MCF 10A (cell line): ENCODE measurements at regions not wholly inside any gene's neighbourhood (a gene's known extent, or its start where the extent isn't known, plus 50 kb on each side); places are given as distances from the start of the nearest gene placed in this dataset.

Experiments
- BruUV-seq: library from RNA; stranded (reverse); fragments of 400-500 nt; replicated peaks from 2 replicates; lab custom pipeline; 2021; lab: Mats Ljungman, UMichigan
- CTCF ChIA-PET: fragments of 300-600 bp; sonication (Branson Sonifier 250); formaldehyde crosslinking; extraction: SDS; loops from one replicate; lab custom pipeline; 2021; ENCODE audit warnings: antibody characterized with exemption, inconsistent platforms; lab: Yijun Ruan, JAX
- POLR2A ChIA-PET: fragments of 300-600, 350-650 bp; sonication (Branson Sonifier 250); formaldehyde crosslinking; extraction: SDS; loops from one replicate; lab custom pipeline; 2020; ENCODE audit warnings: antibody characterized with exemption, inconsistent platforms; lab: Yijun Ruan, JAX
- DNase-seq: peaks from one replicate; pipeline ENCODE4 v3.0.0-alpha.2; 2018; ENCODE audit not compliant: unreplicated experiment
- H3K27ac Mint-ChIP-seq: one replicate; pipeline ENCODE4 v1.8.0; 2022; ENCODE audit warnings: mild to moderate bottlenecking, low read depth, mixed read lengths; ENCODE audit not compliant: unreplicated experiment
- H3K27me3 Mint-ChIP-seq: one replicate; pipeline ENCODE4 v1.8.0; 2022; ENCODE audit warnings: mixed read lengths; ENCODE audit not compliant: insufficient read depth, unreplicated experiment
- H3K36me3 Mint-ChIP-seq: one replicate; pipeline ENCODE4 v1.8.0; 2022; ENCODE audit warnings: mild to moderate bottlenecking, moderate library complexity, mixed read lengths; ENCODE audit not compliant: insufficient read depth, unreplicated experiment
- H3K4me1 Mint-ChIP-seq: one replicate; pipeline ENCODE4 v1.8.0; 2022; ENCODE audit warnings: mixed read lengths; ENCODE audit not compliant: insufficient read depth, unreplicated experiment
- H3K4me3 Mint-ChIP-seq: one replicate; pipeline ENCODE4 v1.8.0; 2022; ENCODE audit warnings: mild to moderate bottlenecking, moderate library complexity, mixed read lengths; ENCODE audit not compliant: unreplicated experiment
- H3K9me3 Mint-ChIP-seq: one replicate; pipeline ENCODE4 v1.8.0; 2022; ENCODE audit warnings: mixed read lengths; ENCODE audit not compliant: unreplicated experiment
- CTCF ChIP-seq: fragments of 200-600 bp; IDR thresholded peaks from one replicate; pipeline ENCODE4 v1.8.0; 2022; ENCODE audit warnings: antibody characterized with exemption, mild to moderate bottlenecking; ENCODE audit not compliant: unreplicated experiment
- intact Hi-C: fragments of 100-400 bp; cut with micrococcal nuclease; formaldehyde crosslinking; loops from 2 replicates; pipeline ENCODE4 v1.14.1; 2022

GRCh38 chr2:158015428-158016076 lies 86.1 kb upstream of the UPP2 start:
- BruUV-seq = no TSS peak
- Mint-ChIP-seq H3K27me3 (no peaks in the 10 kb centered on the region), H3K27ac (no peak overlapping the region), H3K4me3 (no peak overlapping the region), H3K4me1 (peaks cover under 1% of the 10 kb centered on the region), H3K36me3 (no peaks in the 10 kb centered on the region), H3K9me3 (no peaks in the 10 kb centered on the region)
- intact Hi-C loops = loop anchor here (10.0 kb wide), 1 partner anchor 391 kb away; the partner anchor contains the start of gene ACVR1C
- ChIA-PET POLR2A (no interaction called here), CTCF (interaction anchor here (0.6 to 3.7 kb wide), 4 partner anchors 9 to 739 kb away, joined by 3 to 28 read pairs (median 6); no protein-coding TSS in a partner anchor)
- DNase-seq = no peak
- TF ChIP-seq CTCF = no peak

GRCh38 chr2:158013891-158014290 lies 87.8 kb upstream of the UPP2 start:
- no TSS peak for BruUV-seq
- TF ChIP-seq CTCF = no peak
- Mint-ChIP-seq H3K4me3 (no peak overlapping the region), H3K9me3 (no peaks in the 10 kb centered on the region), H3K4me1 (peaks cover 6% of the 10 kb centered on the region), H3K27ac (no peak overlapping the region), H3K27me3 (no peaks in the 10 kb centered on the region), H3K36me3 (no peaks in the 10 kb centered on the region)
- POLR2A ChIA-PET = no interaction called here
- CTCF ChIA-PET = interaction anchor here (0.6 to 3.7 kb wide), 9 partner anchors 10 to 741 kb away, joined by 3 to 28 read pairs (median 4); no protein-coding TSS in a partner anchor
- no peak for DNase-seq
- intact Hi-C loops = loop anchor here (5.0 to 10.0 kb wide), 2 partner anchors 137 to 389 kb away; partner anchors contain the start of genes ACVR1 and ACVR1C

GRCh38 chr2:158011055-158011771 lies 90.5 kb upstream of the UPP2 start:
- intact Hi-C loops = loop anchor here (2.0 to 10.0 kb wide), 3 partner anchors 134 to 386 kb away; partner anchors contain the start of genes ACVR1 and ACVR1C
- BruUV-seq = no TSS peak
- DNase-seq = peak; percentile 80
- POLR2A ChIA-PET = interaction anchor here (0.6 to 1.3 kb wide), 4 partner anchors 74 to 227 kb away, joined by 3 to 7 read pairs (median 5); partner anchors contain the start of gene ACVR1
- Mint-ChIP-seq H3K27me3 (no peaks in the 10 kb centered on the region), H3K36me3 (no peaks in the 10 kb centered on the region), H3K4me1 (peaks cover 6% of the 10 kb centered on the region), H3K4me3 (peak overlapping the region; percentile 14), H3K9me3 (no peaks in the 10 kb centered on the region), H3K27ac (peak overlapping the region; percentile 27)
- CTCF ChIA-PET = interaction anchor here (0.5 to 3.0 kb wide), 48 partner anchors 9 to 1727 kb away, joined by 3 to 44 read pairs (median 3); partner anchors contain the start of gene ACVR1
- no peak for TF ChIP-seq CTCF

GRCh38 chr2:158009399-158009798 lies 92.3 kb upstream of the UPP2 start:
- H3K9me3 Mint-ChIP-seq = no peaks in the 10 kb centered on the region
- H3K27ac Mint-ChIP-seq = no peak overlapping the region
- no peak for TF ChIP-seq CTCF
- intact Hi-C loops = no loop called here
- BruUV-seq = no TSS peak
- H3K4me3 Mint-ChIP-seq = no peak overlapping the region
- H3K27me3 Mint-ChIP-seq = no peaks in the 10 kb centered on the region
- DNase-seq = no peak
- CTCF ChIA-PET = interaction anchor here (0.6 to 1.6 kb wide), 4 partner anchors 229 to 704 kb away, joined by 3 to 6 read pairs (median 4); no protein-coding TSS in a partner anchor
- POLR2A ChIA-PET = no interaction called here
- peaks cover 6% of the 10 kb centered on the region for H3K4me1 Mint-ChIP-seq
- no peaks in the 10 kb centered on the region for H3K36me3 Mint-ChIP-seq
